RWPE2 (cell line): ENCODE measurements at regions not wholly inside any gene's neighbourhood (a gene's known extent, or its start where the extent isn't known, plus 50 kb on each side); places are given as distances from the start of the nearest gene placed in this dataset.

ENCODE experiments used
- ATAC-seq: fragments of 200-7000 bp; cut with Tn5 transposase; 3 replicates; pipeline ENCODE4 v1.9.1; 2021; ENCODE audit warnings: low read depth
- DNase-seq: peaks from one replicate; pipeline ENCODE4 v3.0.0-alpha.2; 2020; ENCODE audit warnings: low spot score
- H3K27ac ChIP-seq: fragments of 450-650 bp; 2 replicates; pipeline ENCODE4 v1.5.1; 2017; ENCODE audit warnings: mild to moderate bottlenecking; ENCODE audit not compliant: poor library complexity, severe bottlenecking
- H3K27me3 ChIP-seq: fragments of 250-450 bp; sonication (Bioruptor Pico); 2 replicates; pipeline ENCODE4 v1.5.1; 2021; ENCODE audit warnings: mild to moderate bottlenecking, moderate library complexity; ENCODE audit not compliant: insufficient read depth, poor library complexity, severe bottlenecking
- H3K36me3 ChIP-seq: fragments of 250-450 bp; sonication (Bioruptor Pico); 2 replicates; pipeline ENCODE4 v1.5.1; 2020; ENCODE audit warnings: low read depth, mild to moderate bottlenecking, moderate library complexity
- H3K4me1 ChIP-seq: fragments of 250-450 bp; sonication (Bioruptor Pico); 2 replicates; pipeline ENCODE4 v1.5.1; 2021; ENCODE audit warnings: mild to moderate bottlenecking, moderate library complexity; ENCODE audit not compliant: insufficient read depth, poor library complexity, severe bottlenecking
- H3K4me3 ChIP-seq: fragments of 250-450 bp; sonication (Bioruptor Pico); 2 replicates; pipeline ENCODE4 v1.5.1; 2021; ENCODE audit warnings: mild to moderate bottlenecking, moderate library complexity; ENCODE audit not compliant: severe bottlenecking
- H3K9me3 ChIP-seq: fragments of 250-450 bp; sonication (Bioruptor Pico); 2 replicates; pipeline ENCODE4 v1.5.1; 2021; ENCODE audit warnings: mild to moderate bottlenecking, moderate library complexity; ENCODE audit not compliant: severe bottlenecking
- TF ChIP-seq, protein P1 (sequence below): fragments of 450-650 bp; IDR thresholded peaks from one replicate; pipeline ENCODE4 v1.5.1; 2017; ENCODE audit warnings: mild to moderate bottlenecking, moderate library complexity; ENCODE audit not compliant: poor library complexity, severe bottlenecking

- H3K4me3 ChIP-seq = no peak overlapping the region
- DNase-seq (peak; percentile 71), ATAC-seq (peak; percentile 90)
- TF ChIP-seq, protein P1, sequence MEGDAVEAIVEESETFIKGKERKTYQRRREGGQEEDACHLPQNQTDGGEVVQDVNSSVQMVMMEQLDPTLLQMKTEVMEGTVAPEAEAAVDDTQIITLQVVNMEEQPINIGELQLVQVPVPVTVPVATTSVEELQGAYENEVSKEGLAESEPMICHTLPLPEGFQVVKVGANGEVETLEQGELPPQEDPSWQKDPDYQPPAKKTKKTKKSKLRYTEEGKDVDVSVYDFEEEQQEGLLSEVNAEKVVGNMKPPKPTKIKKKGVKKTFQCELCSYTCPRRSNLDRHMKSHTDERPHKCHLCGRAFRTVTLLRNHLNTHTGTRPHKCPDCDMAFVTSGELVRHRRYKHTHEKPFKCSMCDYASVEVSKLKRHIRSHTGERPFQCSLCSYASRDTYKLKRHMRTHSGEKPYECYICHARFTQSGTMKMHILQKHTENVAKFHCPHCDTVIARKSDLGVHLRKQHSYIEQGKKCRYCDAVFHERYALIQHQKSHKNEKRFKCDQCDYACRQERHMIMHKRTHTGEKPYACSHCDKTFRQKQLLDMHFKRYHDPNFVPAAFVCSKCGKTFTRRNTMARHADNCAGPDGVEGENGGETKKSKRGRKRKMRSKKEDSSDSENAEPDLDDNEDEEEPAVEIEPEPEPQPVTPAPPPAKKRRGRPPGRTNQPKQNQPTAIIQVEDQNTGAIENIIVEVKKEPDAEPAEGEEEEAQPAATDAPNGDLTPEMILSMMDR = no peak
- peak overlapping the region; percentile 21 for H3K27ac ChIP-seq
- H3K4me1 ChIP-seq = peaks cover 8% of the 10 kb centered on the region
- no peaks in the 10 kb centered on the region for H3K27me3 ChIP-seq
- H3K36me3 ChIP-seq = no peaks in the 10 kb centered on the region
- H3K9me3 ChIP-seq = no peaks in the 10 kb centered on the region
Measured at GRCh38 chr7:131249003-131249402, 78.7 kb upstream of the MKLN1 start.

DNA sequence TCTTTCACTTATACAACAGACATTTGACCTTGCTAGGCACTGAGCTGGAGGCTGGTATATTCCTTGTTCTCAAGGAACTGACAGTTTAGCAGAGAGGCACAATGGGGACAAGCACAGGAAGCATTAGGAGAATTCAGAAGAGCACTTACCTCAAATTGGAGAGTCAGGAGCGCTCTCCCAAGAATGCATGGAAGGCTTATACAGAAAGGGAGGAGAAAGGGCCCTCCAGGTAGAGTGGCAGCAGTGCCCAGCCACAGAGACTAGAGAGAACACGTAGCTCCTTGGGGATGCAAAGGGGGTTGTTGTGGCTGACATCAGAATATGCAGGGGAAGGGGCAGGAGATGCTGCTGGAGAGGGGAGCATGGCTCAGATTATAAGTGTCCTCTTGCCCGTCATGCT, 78.2 kb upstream of the MKLN1 start:
- Histone ChIP-seq H3K4me1 (peaks cover 5% of the 10 kb centered on the region), H3K36me3 (no peaks in the 10 kb centered on the region), H3K9me3 (no peaks in the 10 kb centered on the region), H3K27ac (peak overlapping the region; percentile 21), H3K27me3 (no peaks in the 10 kb centered on the region), H3K4me3 (no peak overlapping the region)
- ATAC-seq (no peak), DNase-seq (no peak)
- TF ChIP-seq, protein P1 = no peak

- H3K27ac ChIP-seq = no peak overlapping the region
- ATAC-seq = no peak
- H3K36me3 ChIP-seq = no peaks in the 10 kb centered on the region
- no peak for DNase-seq
- peaks cover 4% of the 10 kb centered on the region for H3K9me3 ChIP-seq
- H3K27me3 ChIP-seq = no peaks in the 10 kb centered on the region
- H3K4me1 ChIP-seq = peaks cover 5% of the 10 kb centered on the region
- TF ChIP-seq, protein P1 = no peak
- no peak overlapping the region for H3K4me3 ChIP-seq
Measured at GRCh38 chr7:131250331-131250730, 77.3 kb upstream of the MKLN1 start.

DNA sequence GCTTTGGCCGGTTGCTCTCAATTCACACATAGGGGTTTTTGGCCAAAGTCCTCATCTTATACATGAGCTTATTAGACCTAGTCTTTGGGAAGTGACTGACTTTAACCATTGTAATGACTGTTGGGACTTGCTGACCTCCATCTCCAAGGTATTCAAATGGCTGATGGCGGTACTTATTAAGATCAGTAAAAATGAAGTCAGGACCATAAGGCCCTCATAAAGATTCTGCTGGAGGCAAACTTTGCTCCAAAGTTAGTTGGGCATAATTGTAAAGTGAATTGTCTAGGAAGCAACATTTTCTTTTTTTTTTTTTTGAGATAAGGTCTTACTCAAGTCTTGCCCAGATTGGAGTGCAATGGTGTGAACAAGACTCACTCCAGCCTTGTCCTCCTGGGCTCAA, 76.3 kb upstream of the MKLN1 start:
- no peaks in the 10 kb centered on the region for H3K36me3 ChIP-seq
- H3K9me3 ChIP-seq = peaks cover 7% of the 10 kb centered on the region
- H3K4me3 ChIP-seq = no peak overlapping the region

DNA sequence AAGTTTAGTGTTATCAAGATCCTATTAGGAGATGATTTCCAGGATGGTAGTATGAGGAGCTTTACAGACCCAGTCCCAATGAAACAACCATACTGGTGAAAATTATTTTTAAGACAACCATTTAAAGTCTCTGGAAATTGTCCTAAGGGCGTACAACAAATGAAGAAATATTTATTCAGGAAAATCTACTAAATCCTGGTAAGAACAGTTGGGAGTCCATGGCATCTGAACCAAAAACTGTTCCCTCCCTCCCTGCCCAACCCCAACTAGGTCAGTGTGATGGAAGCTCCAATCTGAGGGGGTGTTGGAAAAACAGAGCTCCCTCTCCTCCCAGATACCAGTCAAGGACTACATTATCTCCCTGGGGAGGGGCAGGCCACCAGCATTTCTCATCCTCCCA, 74.7 kb upstream of the MKLN1 start:
- Histone ChIP-seq H3K9me3 (peaks cover 7% of the 10 kb centered on the region), H3K27me3 (no peaks in the 10 kb centered on the region), H3K4me1 (peaks cover 5% of the 10 kb centered on the region), H3K4me3 (no peak overlapping the region), H3K36me3 (no peaks in the 10 kb centered on the region), H3K27ac (no peak overlapping the region)
- TF ChIP-seq, protein P1 = no peak
- no peak for ATAC-seq
- no peak for DNase-seq

More for the DNA sequence above, 76.3 kb upstream of the MKLN1 start:
- TF ChIP-seq, protein P1 = no peak
- H3K27me3 ChIP-seq = no peaks in the 10 kb centered on the region
- H3K4me1 ChIP-seq = peaks cover 5% of the 10 kb centered on the region
- no peak overlapping the region for H3K27ac ChIP-seq
- DNase-seq (no peak), ATAC-seq (no peak)
